ENCODE measurements at regions not wholly inside any gene's neighbourhood (a gene's known extent, or its start where the extent isn't known, plus 50 kb on each side); places are given as distances from the start of the nearest gene placed in this dataset.

- TF ChIP-seq CTCF (IDR thresholded peaks at IDR 0.05; ENCODE audit: low read length) (no peak), EZH2phosphoT487 (IDR thresholded peaks at IDR 0.05; ENCODE audit: low read length) (no peak)
Observed at GRCh38 chr16:61195006-61195405, 841.2 kb downstream of the CDH8 start.
